DMS114 treated with DMSO at 0.1 percent for 48 hours (cell line): ENCODE measurements at regions not wholly inside any gene's neighbourhood (a gene's known extent, or its start where the extent isn't known, plus 50 kb on each side); places are given as distances from the start of the nearest gene placed in this dataset.
"Not testable (repeated sequence)": the region's sequence is repeated elsewhere in the genome, so short reads cannot be mapped to it uniquely, and the experiment has no call there.

Experiments used
- DNase-seq: peaks from one replicate; lab custom pipeline; 2025; ENCODE audit not compliant: unreplicated experiment; lab: John Stamatoyannopoulos, UW

GRCh38 chr4:178015046-178015445 lies 572.8 kb upstream of the AGA start:
- DNase-seq: not testable (repeated sequence)

GRCh38 chr4:178026999-178027398 lies 584.8 kb upstream of the AGA start:
- no peak for DNase-seq

GRCh38 chr4:178027796-178028195 lies 585.6 kb upstream of the AGA start:
- no peak for DNase-seq

- DNase-seq: no peak
Measured at GRCh38 chr4:178028481-178028880, 586.2 kb upstream of the AGA start.

GRCh38 chr4:178037459-178038214 lies 595.4 kb upstream of the AGA start:
- DNase-seq: no peak

- no peak for DNase-seq
Measured at GRCh38 chr4:178056996-178057395, 614.8 kb upstream of the AGA start.

GRCh38 chr4:178063568-178063967 lies 621.3 kb upstream of the AGA start:
- DNase-seq: no peak

GRCh38 chr4:178066338-178066941 lies 624.2 kb upstream of the AGA start:
- DNase-seq: no peak

- DNase-seq: no peak
Measured at GRCh38 chr4:178068136-178068535, 625.9 kb upstream of the AGA start.

- no peak for DNase-seq
Measured at GRCh38 chr4:178070163-178070562, 627.9 kb upstream of the AGA start.

GRCh38 chr4:178080312-178080711 lies 638.1 kb upstream of the AGA start:
- no peak for DNase-seq

GRCh38 chr4:178081176-178081575 lies 638.9 kb upstream of the AGA start:
- no peak for DNase-seq

GRCh38 chr4:178081896-178082295 lies 639.7 kb upstream of the AGA start:
- DNase-seq: no peak

- no peak for DNase-seq
Measured at GRCh38 chr4:178082906-178083305, 640.7 kb upstream of the AGA start.

- no peak for DNase-seq
Measured at GRCh38 chr4:178083968-178084367, 641.7 kb upstream of the AGA start.

- DNase-seq: no peak
Measured at GRCh38 chr4:178086320-178086719, 644.1 kb upstream of the AGA start.

GRCh38 chr4:178090640-178091411 lies 648.6 kb upstream of the AGA start:
- no peak for DNase-seq

GRCh38 chr4:178102139-178102538 lies 659.9 kb upstream of the AGA start:
- DNase-seq: no peak

GRCh38 chr4:178105242-178105641 lies 663.0 kb upstream of the AGA start:
- DNase-seq: no peak

GRCh38 chr4:178136736-178137345 lies 694.6 kb upstream of the AGA start:
- no peak for DNase-seq

GRCh38 chr4:178137732-178138471 lies 695.7 kb upstream of the AGA start:
- no peak for DNase-seq
